ENCODE measurements at regions not wholly inside any gene's neighbourhood (a gene's known extent, or its start where the extent isn't known, plus 50 kb on each side); places are given as distances from the start of the nearest gene placed in this dataset.

- H3K27ac ChIP-seq (ENCODE audit: low read depth in 1 of 2, low read length in 1 of 2) = peak overlapping the region in 1 of 2 donors; percentile 53
- 92 to 95% methylated on average over 2 of the region's 2 CpGs for WGBS, 2 donors
- H3K4me1 ChIP-seq (ENCODE audit: control insufficient read depth in 5 of 5, insufficient read depth in 5 of 5, low read length in 5 of 5) = no peaks in the 10 kb centered on the region
- no peak overlapping the region for H3K4me3 ChIP-seq
- ATAC-seq (ENCODE audit: insufficient read depth, low FRiP score) (no peak), DNase-seq (no peak)
- no peaks in the 10 kb centered on the region for H3K9me3 ChIP-seq (ENCODE audit: control insufficient read depth in 4 of 4, insufficient read depth in 3 of 4, low read length in 3 of 4)
- no peaks in the 10 kb centered on the region for H3K27me3 ChIP-seq (ENCODE audit: control insufficient read depth in 3 of 3, insufficient read depth in 3 of 3, low read length in 2 of 3)
- no peaks in the 10 kb centered on the region for H3K36me3 ChIP-seq (ENCODE audit: control insufficient read depth in 4 of 4, insufficient read depth in 4 of 4, low read length in 4 of 4)
- H3K9ac ChIP-seq (ENCODE audit: insufficient read depth in 1 of 2, low read length in 2 of 2) = no peak overlapping the region
- no peak for TF ChIP-seq CTCF (IDR thresholded peaks at IDR 0.05; ENCODE audit: control extremely low read depth, extremely low read depth)
Measured at GRCh38 chr6:80639181-80639629, 532.7 kb downstream of the BCKDHB start.

GRCh38 chr6:80638213-80639055 lies 532.0 kb downstream of the BCKDHB start:
- Histone ChIP-seq H3K4me3 (no peak overlapping the region), H3K36me3 (ENCODE audit: control insufficient read depth in 4 of 4, insufficient read depth in 4 of 4, low read length in 4 of 4) (no peaks in the 10 kb centered on the region), H3K27ac (ENCODE audit: low read depth in 1 of 2, low read length in 1 of 2) (no peak overlapping the region), H3K4me1 (ENCODE audit: control insufficient read depth in 5 of 5, insufficient read depth in 5 of 5, low read length in 5 of 5) (no peaks in the 10 kb centered on the region), H3K27me3 (ENCODE audit: control insufficient read depth in 3 of 3, insufficient read depth in 3 of 3, low read length in 2 of 3) (no peaks in the 10 kb centered on the region), H3K9ac (ENCODE audit: insufficient read depth in 1 of 2, low read length in 2 of 2) (no peak overlapping the region), H3K9me3 (ENCODE audit: control insufficient read depth in 4 of 4, insufficient read depth in 3 of 4, low read length in 3 of 4) (no peaks in the 10 kb centered on the region)
- ATAC-seq (ENCODE audit: insufficient read depth, low FRiP score) = peak; percentile 88
- peak; percentile 41 to 72 (median 59) for DNase-seq
- no peak for TF ChIP-seq CTCF (IDR thresholded peaks at IDR 0.05; ENCODE audit: control extremely low read depth, extremely low read depth)
- 38 to 40% methylated on average over 9 of the region's 9 CpGs for whole genome bisulfite sequencing, 2 donors

- Histone ChIP-seq H3K4me1 (ENCODE audit: control insufficient read depth in 5 of 5, insufficient read depth in 5 of 5, low read length in 5 of 5) (no peaks in the 10 kb centered on the region), H3K9me3 (ENCODE audit: control insufficient read depth in 4 of 4, insufficient read depth in 3 of 4, low read length in 3 of 4) (no peaks in the 10 kb centered on the region), H3K4me3 (no peak overlapping the region), H3K27ac (ENCODE audit: low read depth in 1 of 2, low read length in 1 of 2) (no peak overlapping the region), H3K27me3 (ENCODE audit: control insufficient read depth in 3 of 3, insufficient read depth in 3 of 3, low read length in 2 of 3) (no peaks in the 10 kb centered on the region), H3K9ac (ENCODE audit: insufficient read depth in 1 of 2, low read length in 2 of 2) (no peak overlapping the region), H3K36me3 (ENCODE audit: control insufficient read depth in 4 of 4, insufficient read depth in 4 of 4, low read length in 4 of 4) (no peaks in the 10 kb centered on the region)
- no peak for DNase-seq
- no peak for ATAC-seq (ENCODE audit: insufficient read depth, low FRiP score)
- no peak for TF ChIP-seq CTCF (IDR thresholded peaks at IDR 0.05; ENCODE audit: control extremely low read depth, extremely low read depth)
Measured at GRCh38 chr6:80637312-80637711, 530.8 kb downstream of the BCKDHB start.

Measured in lung (tissue), 11 donors.